Activated CD8-positive, alpha-beta memory T cell treated with anti-CD3 and anti-CD28 coated beads for 1 hour (primary cell): ENCODE measurements at regions not wholly inside any gene's neighbourhood (a gene's known extent, or its start where the extent isn't known, plus 50 kb on each side); places are given as distances from the start of the nearest gene placed in this dataset.
"Not testable (repeated sequence)": the region's sequence is repeated elsewhere in the genome, so short reads cannot be mapped to it uniquely, and the experiment has no call there.

ENCODE experiments used
- DNase-seq, 2 donors: peaks; one replicate each; pipeline ENCODE4 v3.0.0-alpha.2; 2020; ENCODE audit warnings: low read depth in 1 of 2; ENCODE audit errors: extremely low read depth in 1 of 2

DNA sequence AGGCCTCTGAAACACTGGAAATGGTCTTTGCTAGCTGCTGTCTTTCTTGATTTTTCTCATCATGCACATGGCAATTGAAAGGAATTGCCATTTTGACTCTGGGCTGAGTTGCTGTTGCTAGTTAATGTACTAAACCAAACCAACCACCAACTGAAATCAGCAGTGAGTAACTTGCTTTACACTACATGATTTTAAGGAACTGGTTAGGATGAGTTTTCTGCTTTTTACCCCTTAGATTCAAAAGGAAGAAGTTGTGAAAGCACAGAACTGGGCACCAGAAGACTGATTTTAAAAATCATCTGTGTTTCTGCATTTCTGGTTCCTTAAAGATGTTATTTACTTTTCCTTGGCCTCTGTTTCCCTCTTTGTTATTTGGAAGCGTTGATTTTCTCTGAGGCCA, 361.9 kb downstream of the HLX start:
- no peak for DNase-seq

DNA sequence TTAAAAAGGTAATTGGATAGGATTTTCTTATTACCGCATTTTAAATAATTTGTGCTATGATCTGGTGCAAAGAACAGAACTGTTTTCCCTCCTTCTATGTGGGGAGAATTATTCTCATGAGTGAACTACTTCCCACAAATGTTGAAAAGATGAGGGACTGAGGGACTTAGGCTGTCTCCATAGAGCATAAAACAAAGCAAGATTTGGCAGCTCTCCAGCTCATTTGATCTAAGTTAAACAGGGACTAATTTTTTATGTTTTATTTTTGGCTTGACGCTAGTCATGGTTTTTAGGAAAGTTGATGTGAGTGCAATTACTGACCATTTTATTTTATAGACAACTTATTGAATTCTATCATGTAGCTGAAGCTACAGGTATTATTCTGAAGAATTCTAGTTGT, 362.3 kb downstream of the HLX start:
- no peak for DNase-seq

GRCh38 chr1:221246067-221246466, 366.8 kb downstream of the HLX start:
- no peak for DNase-seq

GRCh38 chr1:221246628-221247415, 367.6 kb downstream of the HLX start:
- no peak for DNase-seq

DNA sequence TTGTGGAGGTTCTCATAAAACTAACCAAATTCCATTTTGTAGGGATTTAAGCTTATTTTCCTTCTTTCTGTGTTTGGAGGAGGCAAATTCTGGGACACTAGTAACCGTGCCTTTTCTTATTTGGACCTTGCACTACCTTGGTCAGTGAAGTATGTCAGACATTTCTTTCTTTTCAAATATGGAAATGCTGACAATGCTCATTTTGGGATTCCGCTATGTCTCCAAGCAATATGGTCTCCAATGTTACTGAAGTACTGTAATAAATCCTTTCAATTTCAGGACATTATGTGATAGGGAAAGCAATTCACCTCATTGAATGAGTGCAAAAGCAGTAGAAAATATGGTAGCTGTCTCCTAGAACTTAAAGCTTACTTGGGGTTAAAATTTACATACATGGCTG, 372.3 kb downstream of the HLX start:
- DNase-seq = no peak

GRCh38 chr1:221254813-221255212, 375.6 kb downstream of the HLX start:
- no peak for DNase-seq

DNA sequence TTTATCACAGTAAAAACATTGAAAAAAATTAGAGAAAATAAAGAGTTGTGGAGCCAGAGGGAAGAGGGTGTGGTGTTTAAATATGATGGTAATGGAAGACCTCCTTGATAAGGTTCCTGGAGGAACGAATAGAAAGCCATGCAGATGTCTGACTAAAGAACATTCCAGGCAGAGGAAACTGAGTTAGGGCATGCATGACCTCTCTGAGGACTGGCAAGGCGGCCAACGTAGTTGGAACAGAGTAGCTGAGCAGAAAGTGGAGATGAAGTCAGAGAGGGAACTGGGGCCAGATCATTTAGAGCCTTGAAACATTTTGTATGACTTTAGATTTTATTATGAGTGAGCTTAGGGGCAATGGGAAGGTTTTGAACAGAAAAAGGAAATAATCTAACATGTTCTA, 377.5 kb downstream of the HLX start:
- no peak for DNase-seq

- not testable (repeated sequence) for DNase-seq
These were observed 378.3 kb downstream of the HLX start for GRCh38 chr1:221257548-221257947.

DNA sequence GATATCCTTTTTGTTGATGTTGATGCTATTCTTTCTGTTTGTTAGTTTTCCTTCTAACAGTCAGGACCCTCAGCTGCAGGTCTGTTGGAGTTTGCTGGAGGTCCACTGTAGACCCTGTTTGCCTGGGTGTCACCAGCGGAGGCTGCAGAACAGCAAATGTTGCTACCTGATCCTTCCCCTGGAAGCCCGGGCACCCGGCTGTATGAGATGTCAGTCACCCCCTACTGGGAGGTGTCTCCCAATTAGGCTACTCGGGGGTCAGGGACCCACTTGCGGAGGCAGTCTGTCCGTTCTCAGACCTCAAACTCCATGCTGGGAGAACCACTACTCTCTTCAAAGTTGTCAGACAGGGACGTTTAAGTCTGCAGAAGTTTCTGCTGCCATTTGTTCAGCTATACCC, 383.4 kb downstream of the HLX start:
- not testable (repeated sequence) for DNase-seq

DNA sequence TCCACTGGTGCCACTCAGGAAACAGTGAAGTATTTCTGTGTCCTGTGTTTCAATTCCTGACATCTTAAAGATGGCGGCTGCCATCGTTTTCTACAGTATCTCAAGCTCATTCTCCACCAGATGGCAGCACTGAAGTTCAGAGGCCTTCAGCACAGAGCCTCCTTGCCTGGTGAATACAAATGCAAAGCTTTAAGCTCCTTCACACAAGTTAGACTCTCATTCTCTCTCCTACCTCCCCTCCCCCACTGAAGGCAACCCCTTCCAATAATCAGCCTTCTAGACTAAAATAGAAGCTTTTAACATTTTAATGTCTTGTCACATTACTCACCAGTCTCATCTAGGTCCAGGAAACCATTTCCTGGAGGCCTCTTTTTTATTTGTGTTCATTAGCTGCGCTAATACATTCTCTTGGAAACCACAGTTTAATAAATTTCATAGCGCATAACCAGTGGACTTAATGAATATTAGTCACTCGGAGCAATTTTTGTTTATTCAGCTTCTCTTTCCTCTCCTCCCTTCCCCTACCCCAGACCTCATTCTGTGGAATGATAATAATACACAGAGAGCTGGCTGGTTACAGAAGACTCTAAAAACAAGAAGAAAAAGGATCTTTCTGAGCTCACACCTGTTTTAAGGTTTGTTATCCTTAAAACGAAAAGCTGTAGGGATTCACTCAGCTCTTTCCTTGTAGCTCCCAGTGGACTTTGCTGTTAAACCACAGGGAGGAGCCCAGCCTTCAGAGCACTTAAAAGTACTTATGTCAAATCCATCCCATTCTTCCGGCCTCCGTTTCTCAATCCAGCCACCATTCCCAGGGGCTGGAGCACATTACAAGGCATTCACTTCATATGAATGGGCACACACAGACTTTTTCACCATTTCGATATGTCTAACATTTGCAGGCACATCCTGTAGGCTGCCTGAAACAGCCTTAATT, 384.9 kb downstream of the HLX start:
- peak in 1 of 2 donors; percentile 2 for DNase-seq

DNA sequence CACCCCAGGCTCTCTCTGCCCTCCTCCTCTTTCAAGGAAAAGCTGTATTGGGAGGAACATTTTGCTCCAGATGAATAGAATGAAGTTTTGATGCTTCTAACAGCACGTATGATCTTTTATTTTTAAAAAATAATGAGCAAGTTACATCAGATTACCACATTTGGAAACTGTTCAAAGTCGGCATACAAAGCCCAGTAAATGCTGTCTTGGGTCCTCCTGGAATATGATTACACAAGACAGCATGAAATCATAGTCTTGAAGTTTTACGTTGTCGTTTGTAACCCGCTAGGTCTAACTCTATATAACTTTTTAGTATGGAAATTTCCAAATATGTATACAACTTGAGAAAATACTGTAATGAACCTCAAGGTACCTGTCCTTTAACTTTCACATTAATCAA, 385.6 kb downstream of the HLX start:
- no peak for DNase-seq

DNA sequence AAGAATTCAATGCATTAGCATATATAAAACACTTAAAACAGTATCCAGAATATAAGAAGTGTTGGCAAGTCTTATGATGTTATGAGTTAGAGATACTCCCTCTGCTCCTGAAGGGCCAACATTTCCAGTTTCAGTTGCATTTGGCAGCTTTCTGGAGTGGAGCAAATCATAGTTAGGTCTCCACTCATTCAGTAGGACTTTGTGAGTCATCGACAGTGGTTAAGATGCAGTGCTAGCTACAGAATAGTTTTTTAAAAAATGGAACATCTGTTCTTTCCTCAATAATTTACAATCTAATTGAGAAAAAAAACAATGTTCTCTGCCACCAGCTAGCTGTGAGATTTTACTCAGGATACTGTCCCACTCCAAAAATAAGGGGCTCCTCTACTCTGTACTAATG, 389.1 kb downstream of the HLX start:
- DNase-seq = no peak

DNA sequence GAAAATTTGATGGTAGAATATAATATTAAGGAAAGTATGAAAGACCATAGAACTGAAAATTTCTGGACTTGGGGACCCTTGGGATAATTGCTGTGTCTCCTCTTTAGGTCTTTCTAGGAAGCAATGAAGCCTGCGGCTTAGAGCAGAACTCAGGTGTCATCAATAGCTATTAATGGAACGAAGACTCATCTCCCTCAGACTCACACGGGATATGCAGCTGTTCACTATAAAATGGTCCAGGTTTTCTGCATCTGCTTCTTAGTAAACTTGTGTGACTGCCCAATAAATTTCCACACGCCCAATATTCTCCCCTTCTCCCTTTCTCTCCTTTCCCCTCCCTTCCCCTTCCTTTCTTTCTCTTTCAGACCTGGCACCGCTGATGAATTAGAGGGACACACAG, 392.5 kb downstream of the HLX start:
- DNase-seq = no peak

DNA sequence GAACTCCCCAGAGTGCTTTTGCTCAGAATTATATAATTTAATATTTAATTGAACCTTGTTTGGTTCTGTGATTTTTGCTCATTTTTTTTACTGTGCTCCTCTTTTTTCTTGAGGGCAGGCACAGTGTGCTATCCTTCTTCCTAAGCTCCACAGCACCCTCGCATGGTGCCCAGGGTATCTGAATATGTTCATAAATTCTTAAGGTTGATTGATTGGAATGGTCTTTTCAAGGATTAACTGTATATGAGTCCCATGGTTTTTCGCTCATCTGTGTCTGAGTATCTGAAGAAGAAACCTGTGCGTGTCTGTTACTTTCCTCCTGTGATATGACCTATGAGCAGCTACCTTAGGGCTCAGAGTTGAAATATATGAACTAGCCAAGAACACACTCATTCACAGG, 393.7 kb downstream of the HLX start:
- no peak for DNase-seq

GRCh38 chr1:221274373-221274772, 395.1 kb downstream of the HLX start:
- DNase-seq = no peak

DNA sequence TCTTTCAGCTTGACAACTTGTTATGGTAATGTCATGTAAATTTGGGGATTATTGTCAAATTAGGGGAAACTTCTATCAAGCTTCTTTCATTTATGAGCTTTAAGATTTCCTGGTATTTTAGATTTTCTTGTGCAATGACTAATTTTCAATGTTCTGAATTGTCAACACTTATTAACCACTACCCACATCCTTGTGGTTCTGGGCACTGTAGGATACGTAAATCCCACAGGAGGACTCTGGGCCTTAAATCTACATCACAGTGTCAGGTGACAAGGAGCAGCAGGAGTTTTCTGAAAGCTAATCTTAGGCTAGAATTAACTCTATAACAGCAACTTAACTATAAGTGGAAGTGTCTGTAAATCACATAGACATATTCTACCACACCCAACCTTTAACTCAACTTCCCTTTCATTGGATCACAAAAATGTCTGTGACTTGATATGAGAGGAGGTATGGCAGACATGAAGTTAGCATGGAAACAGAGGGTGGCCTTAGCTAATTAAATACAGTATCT, 397.7 kb downstream of the HLX start:
- no peak for DNase-seq

DNA sequence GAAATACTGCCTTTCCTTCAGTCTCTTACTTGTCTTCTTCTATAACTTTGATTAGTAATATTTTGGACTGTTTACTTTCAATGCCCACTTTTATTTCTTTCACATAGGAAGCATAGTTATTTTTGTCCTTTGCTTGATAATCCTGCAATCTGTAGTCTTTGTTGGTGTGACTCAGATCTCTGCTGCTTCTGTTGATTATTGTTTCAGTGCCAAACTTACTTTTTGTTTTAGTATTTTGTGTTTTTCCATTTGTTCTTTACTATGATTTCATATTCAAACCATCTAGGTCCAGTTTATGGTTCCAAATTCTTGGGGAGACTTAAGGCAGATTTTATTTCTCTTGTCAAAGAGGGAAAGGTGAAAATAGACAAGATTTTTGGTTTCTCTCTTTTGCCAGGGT, 399.9 kb downstream of the HLX start:
- DNase-seq = no peak

DNA sequence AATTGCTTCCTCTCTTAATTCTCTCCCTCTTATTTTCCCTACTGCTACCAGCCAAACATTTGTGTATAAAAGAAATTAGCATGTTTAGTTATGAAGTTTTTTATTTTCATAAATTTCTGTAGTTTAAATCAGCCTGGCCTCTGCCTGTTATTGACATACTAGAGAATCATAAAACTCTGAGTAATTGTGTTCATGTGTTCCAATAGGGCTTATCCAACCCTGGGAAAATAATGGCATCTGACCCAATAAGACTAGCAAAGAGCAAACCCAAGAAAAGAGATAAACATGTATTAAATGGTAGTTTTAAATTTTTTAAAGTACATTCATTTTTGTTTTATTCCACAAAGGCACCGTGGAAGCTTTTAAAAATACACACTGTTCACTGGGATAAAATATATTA, 404.3 kb downstream of the HLX start:
- no peak for DNase-seq

- no peak for DNase-seq
These were observed 404.8 kb downstream of the HLX start for GRCh38 chr1:221284028-221284427.

GRCh38 chr1:221284991-221285390, 405.7 kb downstream of the HLX start:
- DNase-seq = not testable (repeated sequence)

DNA sequence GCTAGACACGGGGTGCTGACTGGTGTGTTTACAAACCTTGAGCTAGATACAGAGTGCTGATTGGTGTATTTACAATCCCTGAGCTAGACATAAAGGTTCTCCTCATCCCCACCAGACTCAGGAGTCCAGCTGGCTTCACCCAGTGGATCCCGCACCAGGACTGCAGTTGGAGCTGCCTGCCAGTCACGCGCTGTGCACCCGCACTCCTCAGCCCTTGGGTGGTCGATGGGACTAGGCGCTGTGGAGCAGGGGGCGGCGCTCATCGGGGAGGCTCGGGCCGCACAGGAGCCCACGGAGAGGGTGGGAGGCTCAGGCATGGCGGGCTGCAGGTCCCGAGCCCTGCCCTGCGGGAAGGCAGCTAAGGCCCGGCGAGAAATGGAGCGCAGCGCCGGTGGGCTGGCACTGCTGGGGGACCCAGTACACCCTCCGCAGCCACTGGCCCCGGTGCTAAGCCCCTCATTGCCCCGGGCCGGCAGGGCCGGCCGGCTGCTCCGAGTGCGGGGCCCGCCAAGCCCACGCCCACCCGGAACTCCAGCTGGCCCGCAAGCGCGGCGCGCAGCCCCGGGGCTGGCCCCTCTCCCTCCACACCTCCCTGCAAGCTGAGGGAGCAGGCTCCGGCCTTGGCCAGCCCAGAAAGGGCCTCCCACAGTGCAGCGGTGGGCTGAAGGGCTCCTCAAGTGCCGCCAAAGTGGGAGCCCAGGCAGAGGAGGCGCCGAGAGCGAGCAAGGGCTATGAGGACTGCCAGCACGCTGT, 406.4 kb downstream of the HLX start:
- DNase-seq = not testable (repeated sequence)
